Cardiac muscle cell (in vitro differentiated cells and primary cell): ENCODE measurements at regions not wholly inside any gene's neighbourhood (a gene's known extent, or its start where the extent isn't known, plus 50 kb on each side); places are given as distances from the start of the nearest gene placed in this dataset.

ENCODE experiments used
- DNase-seq, 2 donors: peaks; one replicate each; pipeline versions ENCODE4 v3.0.0 to v3.0.0-alpha.2; 2010 to 2017; ENCODE audit warnings: low read depth in 1 of 2, low spot score in 1 of 2
- H3K27ac ChIP-seq: fragments of 200-600 bp; sonication (generic); 2 replicates; pipeline ENCODE4 v1.5.1; 2016
- H3K27me3 ChIP-seq: fragments of 200-600 bp; sonication (generic); 2 replicates; pipeline ENCODE4 v1.6.0; 2016; ENCODE audit warnings: control low read depth
- H3K36me3 ChIP-seq: fragments of 200-600 bp; sonication (generic); 2 replicates; pipeline ENCODE4 v1.5.1; 2016; ENCODE audit warnings: control low read depth
- H3K4me1 ChIP-seq: fragments of 200-600 bp; sonication (generic); 2 replicates; pipeline ENCODE4 v1.8.1; 2017; ENCODE audit warnings: low read depth, mild to moderate bottlenecking, mixed run types
- H3K4me3 ChIP-seq: fragments of 200-600 bp; sonication (generic); 2 replicates; pipeline ENCODE4 v1.5.1; 2016; ENCODE audit warnings: mild to moderate bottlenecking
- H3K9me3 ChIP-seq: fragments of 200-600 bp; sonication (generic); 2 replicates; pipeline ENCODE4 v1.5.1; 2017; ENCODE audit warnings: low read depth, mild to moderate bottlenecking, control low read depth
- CTCF ChIP-seq: IDR thresholded peaks from 2 replicates; pipeline ENCODE4 v1.5.1; 2012; ENCODE audit warnings: low read depth, mild to moderate bottlenecking, low read length

GRCh38 chr16:52235186-52235585, 311.8 kb downstream of the TOX3 start:
- H3K9me3 ChIP-seq: no peaks in the 10 kb centered on the region
- no peaks in the 10 kb centered on the region for H3K27me3 ChIP-seq
- H3K27ac ChIP-seq: no peak overlapping the region
- no peaks in the 10 kb centered on the region for H3K4me1 ChIP-seq
- no peaks in the 10 kb centered on the region for H3K36me3 ChIP-seq
- DNase-seq: no peak
- TF ChIP-seq CTCF: no peak
- H3K4me3 ChIP-seq: no peak overlapping the region

GRCh38 chr16:52234626-52235025, 312.3 kb downstream of the TOX3 start:
- Histone ChIP-seq H3K9me3 (no peaks in the 10 kb centered on the region), H3K4me1 (no peaks in the 10 kb centered on the region), H3K27ac (no peak overlapping the region), H3K36me3 (no peaks in the 10 kb centered on the region), H3K27me3 (no peaks in the 10 kb centered on the region), H3K4me3 (no peak overlapping the region)
- TF ChIP-seq CTCF: no peak
- DNase-seq: no peak

- no peaks in the 10 kb centered on the region for H3K9me3 ChIP-seq
- H3K4me1 ChIP-seq: no peaks in the 10 kb centered on the region
- H3K4me3 ChIP-seq: no peak overlapping the region
- DNase-seq: no peak
- H3K36me3 ChIP-seq: no peaks in the 10 kb centered on the region
- no peak overlapping the region for H3K27ac ChIP-seq
- TF ChIP-seq CTCF: no peak
- no peaks in the 10 kb centered on the region for H3K27me3 ChIP-seq
These were observed 317.5 kb downstream of the TOX3 start for GRCh38 chr16:52229471-52229870.

GRCh38 chr16:52227851-52228250, 319.1 kb downstream of the TOX3 start:
- Histone ChIP-seq H3K27ac (no peak overlapping the region), H3K4me3 (no peak overlapping the region), H3K27me3 (no peaks in the 10 kb centered on the region), H3K4me1 (no peaks in the 10 kb centered on the region), H3K36me3 (no peaks in the 10 kb centered on the region), H3K9me3 (no peaks in the 10 kb centered on the region)
- TF ChIP-seq CTCF: no peak
- no peak for DNase-seq

- Histone ChIP-seq H3K4me1 (no peaks in the 10 kb centered on the region), H3K36me3 (no peaks in the 10 kb centered on the region), H3K27ac (no peak overlapping the region), H3K4me3 (no peak overlapping the region), H3K9me3 (no peaks in the 10 kb centered on the region), H3K27me3 (no peaks in the 10 kb centered on the region)
- no peak for TF ChIP-seq CTCF
- DNase-seq: no peak
These were observed 334.1 kb downstream of the TOX3 start for GRCh38 chr16:52212841-52213240.

- Histone ChIP-seq H3K27ac (no peak overlapping the region), H3K4me3 (no peak overlapping the region), H3K9me3 (no peaks in the 10 kb centered on the region), H3K36me3 (no peaks in the 10 kb centered on the region), H3K27me3 (no peaks in the 10 kb centered on the region), H3K4me1 (no peaks in the 10 kb centered on the region)
- TF ChIP-seq CTCF: no peak
- no peak for DNase-seq
These were observed 337.7 kb downstream of the TOX3 start for GRCh38 chr16:52209227-52209626.
